Small intestine (tissue), 7 donors: ENCODE measurements at regions not wholly inside any gene's neighbourhood (a gene's known extent, or its start where the extent isn't known, plus 50 kb on each side); places are given as distances from the start of the nearest gene placed in this dataset.

Experiments used
- DNase-seq, 2 donors: peaks; one replicate each; pipeline versions ENCODE4 v3.0.0 to v3.0.0-alpha.2; 2013
- FAIRE-seq: peaks from 2 replicates; lab custom pipeline; 2012; peaks lifted over from hg19 to GRCh38; lab: Jason Lieb, UNC
- H3K27ac ChIP-seq, 3 donors: one replicate each; pipeline ENCODE4 v1.5.1; 2013; ENCODE audit warnings: low read length in 2 of 3, mild to moderate bottlenecking in 2 of 3, control low read depth in 1 of 3, inconsistent platforms in 1 of 3, low read depth in 1 of 3, moderate library complexity in 1 of 3
- H3K27me3 ChIP-seq, 3 donors: one replicate each; pipeline ENCODE4 v1.6.1; 2013; ENCODE audit warnings: low read length in 3 of 3, inconsistent platforms in 1 of 3; ENCODE audit not compliant: control insufficient read depth in 3 of 3, insufficient read depth in 3 of 3
- H3K36me3 ChIP-seq, 3 donors: one replicate each; pipeline ENCODE4 v1.6.1; 2013; ENCODE audit warnings: low read length in 3 of 3, inconsistent platforms in 1 of 3, low read depth in 1 of 3, mild to moderate bottlenecking in 1 of 3, moderate library complexity in 1 of 3; ENCODE audit not compliant: control insufficient read depth in 3 of 3, insufficient read depth in 2 of 3
- H3K4me1 ChIP-seq, 3 donors: one replicate each; pipeline ENCODE4 v1.6.1; 2013; ENCODE audit warnings: low read length in 2 of 3, inconsistent platforms in 1 of 3, low read depth in 1 of 3, mild to moderate bottlenecking in 1 of 3, moderate library complexity in 1 of 3; ENCODE audit not compliant: control insufficient read depth in 3 of 3, insufficient read depth in 2 of 3
- H3K4me3 ChIP-seq, 3 donors: one replicate each; pipeline ENCODE4 v1.5.1; 2013; ENCODE audit warnings: low read length in 3 of 3, control low read depth in 1 of 3, inconsistent platforms in 1 of 3, low read depth in 1 of 3, mild to moderate bottlenecking in 1 of 3, moderate library complexity in 1 of 3
- H3K9me3 ChIP-seq, 2 donors: one replicate each; pipeline ENCODE4 v1.6.1; 2013; ENCODE audit warnings: low read depth in 1 of 2, low read length in 1 of 2; ENCODE audit not compliant: control insufficient read depth in 2 of 2, insufficient read depth in 1 of 2
- WGBS, 3 donors: extraction: QIAGEN DNeasy Blood & Tissue Kit; methylation state at CpG; one replicate each; pipeline ENCODE4 v1.1.7; 2013; 5-methylcytosine and 5-hydroxymethylcytosine counted together
- donor health status: healthy with polysubstance abuse.
- donor health status: control.
- donor health status: control.
- donor health status: Bipolar disorder and iron deficiency.
- donor health status: healthy.

DNA sequence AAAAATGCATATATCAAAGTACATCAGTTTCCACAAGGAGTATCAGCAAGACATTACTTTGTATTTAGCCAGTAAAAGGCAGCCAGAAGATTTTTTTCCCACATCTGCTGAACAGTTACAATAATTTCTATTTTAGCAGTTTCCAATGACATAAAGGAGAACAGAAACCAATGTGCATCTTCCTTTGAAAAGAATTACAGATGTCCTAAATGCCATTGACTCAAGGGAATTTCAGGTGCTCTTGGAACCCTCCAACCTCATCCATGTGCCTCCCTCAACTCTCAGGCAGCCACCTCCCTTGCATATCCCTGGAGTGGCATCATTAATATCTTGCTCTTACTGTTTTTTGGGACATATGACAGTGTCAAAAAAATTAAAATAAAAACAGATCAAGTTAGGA is 62.2 kb upstream of the ST8SIA1 start:
- DNase-seq (no peak), FAIRE-seq (no peak)
- Histone ChIP-seq H3K9me3 (peaks cover 0 to 10% of the 10 kb centered on the region in 2 donors), H3K4me1 (no peaks in the 10 kb centered on the region), H3K4me3 (no peak overlapping the region), H3K27me3 (no peaks in the 10 kb centered on the region), H3K27ac (peak overlapping the region in 1 of 3 donors; percentile 7), H3K36me3 (no peaks in the 10 kb centered on the region)

DNA sequence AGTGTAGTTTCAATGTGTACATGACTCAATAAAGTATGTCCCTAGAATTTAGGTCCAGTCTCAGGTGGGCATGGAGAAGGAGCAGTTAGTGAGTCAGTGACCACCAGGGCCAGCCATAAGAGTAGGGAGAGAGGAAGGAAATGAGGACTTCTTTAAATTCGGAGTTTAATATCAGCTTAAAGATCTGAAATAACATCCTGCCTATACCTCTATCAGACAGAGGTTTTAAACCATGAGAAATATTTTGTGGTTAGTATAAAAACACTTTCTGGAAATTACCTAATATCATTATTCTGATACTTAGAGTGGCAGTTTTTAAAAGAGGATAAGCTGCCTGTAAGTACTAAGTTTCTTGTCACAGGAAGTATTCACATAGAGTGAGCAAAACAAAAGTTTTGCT is 61.7 kb upstream of the ST8SIA1 start:
- DNase-seq (peak in 1 of 2 donors; percentile 8), FAIRE-seq (no peak)
- H3K9me3 ChIP-seq: peaks cover 0 to 10% of the 10 kb centered on the region in 2 donors
- no peaks in the 10 kb centered on the region for H3K27me3 ChIP-seq
- no peaks in the 10 kb centered on the region for H3K36me3 ChIP-seq
- no peaks in the 10 kb centered on the region for H3K4me1 ChIP-seq
- no peak overlapping the region for H3K27ac ChIP-seq
- no peak overlapping the region for H3K4me3 ChIP-seq
- 50 to 68% (median 63%) methylated on average over 1 of the region's 1 CpG for WGBS, 3 donors

DNA sequence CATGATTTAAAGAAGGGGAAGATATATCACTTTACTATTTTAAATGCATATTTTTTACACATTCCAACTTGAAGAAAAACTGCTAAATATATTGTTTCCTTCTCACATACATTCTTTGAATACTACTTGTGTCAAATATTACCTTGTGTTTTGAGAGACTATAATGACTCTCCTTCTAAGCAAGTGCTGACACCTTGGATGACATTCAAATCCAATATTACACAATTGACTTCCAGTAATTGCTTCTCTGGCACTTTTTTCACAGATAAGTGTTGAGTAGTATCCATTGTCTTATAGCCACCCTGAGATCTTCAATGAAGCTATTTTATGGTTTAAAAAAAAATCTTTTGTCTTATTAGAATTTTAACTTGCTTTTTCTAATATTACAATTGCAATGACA is 61.2 kb upstream of the ST8SIA1 start:
- Histone ChIP-seq H3K27ac (no peak overlapping the region), H3K36me3 (no peaks in the 10 kb centered on the region), H3K27me3 (no peaks in the 10 kb centered on the region), H3K4me3 (no peak overlapping the region), H3K4me1 (no peaks in the 10 kb centered on the region), H3K9me3 (peaks cover 0 to 9% of the 10 kb centered on the region in 2 donors)
- FAIRE-seq: no peak
- DNase-seq: no peak
